HG02642 (cell line): ENCODE measurements at regions not wholly inside any gene's neighbourhood (a gene's known extent, or its start where the extent isn't known, plus 50 kb on each side); places are given as distances from the start of the nearest gene placed in this dataset.

ENCODE experiments used
- ATAC-seq: cut with Tn5 transposase; IDR thresholded peaks from one replicate; pipeline ENCODE4 v1.9.1; 2021; ENCODE audit warnings: mild to moderate bottlenecking; ENCODE audit not compliant: unreplicated experiment, poor library complexity

DNA sequence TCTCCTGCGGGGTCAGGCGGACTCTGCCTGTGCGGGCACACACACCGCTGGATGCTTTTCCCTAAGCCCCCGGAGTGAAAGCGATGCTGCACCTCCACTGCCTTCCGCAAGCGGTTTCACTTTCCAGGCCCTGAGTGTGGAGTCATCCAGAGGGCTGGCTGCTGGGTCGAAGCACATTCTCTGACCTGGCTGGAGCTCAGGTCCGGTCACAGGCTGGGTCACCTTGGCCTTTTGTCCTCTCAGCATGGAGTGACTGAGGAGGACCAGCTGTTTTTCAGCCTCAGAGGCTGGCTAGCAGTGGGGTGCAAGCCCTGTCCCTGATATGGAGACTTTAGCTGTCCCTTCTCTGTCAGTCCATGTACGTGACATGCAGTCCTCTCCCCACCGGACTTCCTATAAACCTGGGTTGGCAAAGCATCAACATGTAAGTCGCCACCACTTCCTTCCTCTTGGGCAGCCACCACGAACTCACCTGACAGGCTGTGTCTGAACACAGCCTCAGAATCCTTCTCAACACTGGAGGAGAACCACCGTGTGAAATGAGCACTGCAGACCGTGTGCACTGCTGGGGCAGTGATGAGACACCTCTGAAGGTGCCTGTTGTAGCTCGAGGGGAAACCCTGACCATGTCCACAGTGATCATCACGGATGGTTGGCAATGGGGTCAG lies 51.3 kb downstream of the GADD45G start:
- ATAC-seq: no peak

DNA sequence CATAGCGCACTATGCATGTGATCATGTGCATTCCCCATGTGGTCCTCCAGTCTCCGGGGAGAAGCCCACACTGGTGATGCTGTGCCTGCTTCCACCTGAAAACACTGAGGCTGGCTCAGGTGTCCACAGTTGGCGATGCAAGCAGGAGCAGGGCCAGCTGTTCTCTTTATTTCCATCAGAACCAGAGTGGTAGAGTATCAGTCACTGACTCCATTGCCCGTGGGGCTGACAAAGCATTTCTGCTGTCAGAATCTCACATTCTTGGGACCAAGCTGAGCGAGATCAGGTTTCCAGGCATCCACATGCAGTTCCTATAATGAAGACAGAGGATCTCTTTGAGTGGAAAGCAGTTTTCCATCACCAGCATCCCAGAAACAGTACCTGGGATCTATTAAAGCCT lies 52.5 kb downstream of the GADD45G start:
- no peak for ATAC-seq

DNA sequence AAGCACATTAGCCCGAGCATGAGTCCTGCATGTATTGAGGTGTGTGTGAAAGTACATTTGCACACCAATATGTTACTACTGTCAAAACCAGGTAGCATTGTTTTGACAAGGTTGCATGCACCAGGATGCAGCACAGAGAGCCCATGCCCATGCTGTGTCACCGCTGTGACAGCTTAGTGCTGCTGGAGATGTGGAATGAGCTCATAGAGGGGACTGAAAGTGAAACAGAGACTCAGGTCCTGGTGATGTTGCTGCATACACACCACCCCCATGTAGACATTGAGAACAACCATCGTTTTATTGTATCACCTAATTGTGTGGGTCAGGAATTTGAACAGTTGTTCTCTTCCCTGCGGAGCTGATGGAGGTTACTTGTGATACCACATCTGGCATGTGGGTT lies 53.0 kb downstream of the GADD45G start:
- no peak for ATAC-seq

DNA sequence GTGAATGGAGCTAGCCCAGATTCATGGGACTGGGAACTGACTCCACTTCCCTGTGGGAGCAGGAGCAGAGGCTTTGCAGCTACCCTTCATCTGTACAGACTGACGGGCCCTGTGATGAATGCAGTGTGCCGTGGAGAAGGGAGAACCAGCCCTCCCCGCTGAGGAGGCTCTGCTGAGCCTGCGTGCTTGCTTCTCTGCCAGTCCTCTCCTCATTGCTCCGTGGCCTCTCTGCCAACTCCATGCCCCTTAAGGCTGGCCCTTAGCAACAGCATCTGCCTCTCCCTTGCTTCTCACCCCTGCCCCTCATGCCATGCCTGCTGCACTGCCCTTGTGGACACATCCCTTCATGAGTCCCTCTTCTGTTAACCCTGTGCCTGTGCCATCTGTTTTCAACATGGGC lies 53.6 kb downstream of the GADD45G start:
- ATAC-seq: no peak

DNA sequence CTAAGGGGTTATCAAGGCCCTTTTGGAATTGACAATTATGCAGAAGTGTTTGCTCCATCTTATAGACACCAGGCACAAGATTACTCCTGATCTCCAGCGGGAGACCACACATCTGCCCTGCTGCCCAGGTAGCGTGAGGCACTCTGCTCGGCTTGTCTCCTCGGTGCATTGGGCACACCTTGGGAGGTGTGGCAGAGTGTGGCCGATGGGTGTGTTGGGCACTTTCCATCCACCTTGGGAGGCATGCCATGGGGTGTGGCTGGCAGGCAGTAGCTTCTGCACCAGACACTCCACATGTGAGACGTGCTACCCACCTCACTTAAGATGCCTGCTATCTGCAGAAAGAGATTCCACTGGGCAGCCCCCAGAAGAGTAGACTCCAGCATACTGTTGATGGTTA lies 54.1 kb downstream of the GADD45G start:
- ATAC-seq: no peak

DNA sequence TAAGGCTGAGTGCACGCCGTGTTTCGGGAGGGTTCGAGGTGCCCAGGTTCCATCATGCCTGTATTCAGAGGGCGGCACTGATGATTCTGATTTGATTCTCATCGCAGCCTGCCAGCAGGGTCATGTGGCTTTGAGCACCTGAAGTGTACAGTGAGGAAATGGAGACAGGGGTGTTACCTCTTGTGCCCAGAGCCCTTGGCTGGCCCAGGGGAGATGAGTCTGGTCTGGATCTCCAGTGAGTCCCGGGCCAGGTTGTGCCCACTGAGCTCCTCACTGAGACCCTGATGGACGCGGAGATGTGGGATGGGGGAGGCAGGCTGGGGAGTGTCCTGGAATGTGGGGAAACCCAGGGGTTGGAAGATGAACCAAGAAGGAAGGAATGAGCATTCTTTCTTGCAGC lies 54.7 kb downstream of the GADD45G start:
- no peak for ATAC-seq

DNA sequence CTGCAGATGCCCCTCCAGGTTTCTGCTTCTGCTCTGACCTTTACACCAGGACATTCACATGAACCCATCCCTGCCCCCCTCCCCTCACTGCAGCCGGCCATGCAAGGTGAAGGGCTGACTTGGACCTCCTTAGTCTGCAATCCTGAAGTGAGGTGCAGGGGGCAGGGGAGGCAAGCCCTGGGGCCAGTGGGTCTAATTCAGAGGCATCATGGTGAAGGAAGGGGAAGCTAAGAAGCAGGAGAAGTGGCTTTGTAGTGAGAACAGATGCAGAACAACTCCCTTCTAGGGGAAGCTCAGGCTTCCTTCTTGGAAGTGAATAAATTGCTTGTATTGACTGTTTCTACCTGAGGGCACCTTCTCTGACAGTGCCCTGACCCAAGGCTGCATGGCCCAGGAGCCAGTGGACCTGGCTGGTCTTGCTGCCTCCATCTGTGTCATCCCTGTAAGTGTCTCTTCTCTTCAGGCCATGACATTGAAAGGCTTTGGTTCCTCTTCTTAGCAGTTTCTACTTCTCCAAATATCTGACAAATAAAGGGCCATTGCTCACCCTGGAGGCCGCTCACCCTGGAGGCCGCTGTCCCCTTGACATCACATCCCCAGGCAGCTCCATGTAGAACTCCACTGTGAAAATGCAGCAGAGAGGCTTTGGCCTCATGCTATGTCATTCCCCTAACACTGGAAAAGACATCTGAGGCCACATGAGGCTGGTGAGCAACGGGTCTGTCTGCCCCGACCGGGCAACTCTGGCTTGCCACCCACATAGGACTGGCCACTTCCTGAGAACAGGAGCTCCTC lies 55.3 kb downstream of the GADD45G start:
- ATAC-seq: no peak

DNA sequence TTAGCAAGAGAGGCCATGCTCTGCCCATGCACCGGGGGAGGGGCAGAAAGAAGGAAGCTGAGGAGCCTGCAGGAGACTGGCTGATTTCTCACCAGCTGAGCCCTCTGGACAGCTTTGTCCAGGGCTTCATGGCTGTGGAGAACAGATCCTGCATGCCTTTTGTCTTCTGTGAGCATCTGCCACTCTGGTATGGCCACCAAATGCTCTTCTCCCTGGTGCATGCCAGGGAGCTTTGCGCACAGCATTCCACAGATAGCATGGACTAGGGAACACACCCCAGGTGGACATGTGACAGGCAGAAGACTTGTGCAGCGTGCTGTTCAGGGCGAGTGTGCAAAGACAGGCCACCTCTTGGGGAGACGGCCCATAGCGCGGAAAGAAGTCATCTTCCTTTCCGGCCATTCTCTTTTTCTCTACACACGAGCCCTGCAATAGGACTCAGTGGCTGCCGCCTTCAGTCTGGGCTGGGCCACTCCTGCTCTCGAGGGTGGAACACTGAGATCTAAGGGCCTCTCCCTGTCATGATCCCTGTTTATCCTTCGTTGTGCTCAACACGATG lies 56.7 kb downstream of the GADD45G start:
- no peak for ATAC-seq

DNA sequence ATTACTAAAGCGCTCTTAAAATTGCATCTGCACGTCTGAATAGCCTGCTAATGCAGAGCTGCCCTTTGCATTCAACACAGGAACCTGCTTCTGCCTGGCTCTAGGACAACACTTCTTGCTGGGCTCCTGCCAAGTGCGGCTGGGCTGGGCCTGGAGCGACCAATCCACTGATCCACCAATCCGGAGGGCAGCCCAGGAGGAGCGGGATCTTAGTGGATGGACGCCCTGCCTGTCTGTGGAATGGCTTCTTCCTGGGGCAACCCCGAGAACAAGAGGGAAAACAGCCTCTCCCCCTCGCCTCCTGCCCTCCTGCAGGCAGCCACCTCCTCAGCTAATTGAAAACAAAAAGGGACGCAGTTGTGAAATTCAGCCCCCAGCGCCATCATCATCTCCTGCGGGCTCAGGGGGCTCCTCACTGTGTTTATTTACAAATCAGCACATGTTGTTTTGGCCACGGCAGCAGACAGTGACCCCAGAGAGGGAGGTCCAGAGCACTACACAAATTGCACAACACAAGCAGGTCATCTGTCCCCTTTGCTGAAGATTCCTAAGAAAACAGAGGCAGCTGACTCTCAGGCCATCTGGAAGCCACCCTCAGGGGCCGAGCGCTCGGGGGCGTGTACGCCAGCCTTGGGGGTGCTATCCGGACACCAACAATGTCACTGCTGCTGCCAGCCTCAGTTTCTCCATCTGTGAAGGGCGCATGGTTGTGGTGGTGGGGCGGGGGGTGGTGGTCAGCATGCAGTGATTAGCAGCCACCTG lies 57.3 kb downstream of the GADD45G start:
- ATAC-seq: no peak

DNA sequence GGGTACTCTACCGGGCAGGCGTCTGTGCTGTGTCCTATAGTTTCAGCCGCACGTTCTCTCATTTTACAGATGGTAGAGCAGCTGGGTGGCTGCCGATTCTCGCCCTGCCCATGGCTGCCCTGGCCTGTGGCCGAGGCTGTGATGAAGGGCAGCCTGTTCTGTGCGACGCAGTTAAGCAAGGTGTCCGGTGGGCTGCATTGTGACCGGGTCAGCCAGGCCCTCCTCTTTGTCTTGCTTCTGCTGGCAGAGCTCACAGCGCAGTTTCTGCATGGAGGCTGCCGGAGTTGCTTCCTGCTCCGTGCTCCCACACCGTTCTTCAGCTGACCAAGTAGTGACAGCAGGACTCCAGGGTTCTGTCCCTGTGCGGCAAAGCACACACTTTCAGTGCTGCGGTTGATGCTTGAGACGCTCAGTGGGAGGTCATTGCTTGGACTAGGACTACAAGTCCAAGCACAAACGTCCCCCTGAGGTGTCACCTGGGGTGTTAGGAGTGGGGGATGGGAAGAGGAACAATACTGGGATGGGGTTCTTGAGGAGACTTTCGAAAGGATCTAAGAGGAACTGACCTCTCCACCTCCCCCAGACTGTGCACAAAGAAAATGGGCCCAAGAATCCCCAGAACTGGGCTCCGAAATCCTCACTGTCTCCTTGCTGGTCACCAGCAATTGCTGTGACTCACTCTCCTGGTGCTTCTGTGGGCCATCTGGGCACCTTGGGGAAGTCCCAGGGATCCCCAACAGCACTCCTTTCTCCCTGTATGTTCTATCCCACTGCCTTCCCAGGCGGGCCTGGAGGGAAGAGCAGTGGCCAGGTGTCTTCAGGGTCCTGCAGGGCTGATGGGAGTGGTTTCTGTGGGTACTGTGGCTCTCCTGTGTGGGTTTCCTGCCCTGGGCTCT lies 58.2 kb downstream of the GADD45G start:
- ATAC-seq: no peak

DNA sequence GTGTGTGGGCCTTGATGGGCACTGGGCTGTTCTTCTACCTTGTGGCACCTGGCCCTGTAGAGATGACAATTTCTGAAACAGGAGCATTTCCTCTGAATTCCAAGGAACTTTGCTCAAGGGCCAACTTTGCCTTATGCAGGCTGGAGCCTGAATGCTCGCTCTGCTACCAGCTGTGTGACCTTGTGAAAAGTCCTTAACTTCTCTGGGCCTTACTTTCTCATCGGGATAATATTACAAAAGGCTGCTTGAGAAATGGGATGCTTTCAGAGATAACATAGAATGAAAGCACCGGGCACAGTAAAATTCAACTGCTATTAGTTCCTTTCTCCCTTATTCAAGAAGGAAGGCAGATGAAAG lies 58.8 kb downstream of the GADD45G start:
- ATAC-seq: no peak

DNA sequence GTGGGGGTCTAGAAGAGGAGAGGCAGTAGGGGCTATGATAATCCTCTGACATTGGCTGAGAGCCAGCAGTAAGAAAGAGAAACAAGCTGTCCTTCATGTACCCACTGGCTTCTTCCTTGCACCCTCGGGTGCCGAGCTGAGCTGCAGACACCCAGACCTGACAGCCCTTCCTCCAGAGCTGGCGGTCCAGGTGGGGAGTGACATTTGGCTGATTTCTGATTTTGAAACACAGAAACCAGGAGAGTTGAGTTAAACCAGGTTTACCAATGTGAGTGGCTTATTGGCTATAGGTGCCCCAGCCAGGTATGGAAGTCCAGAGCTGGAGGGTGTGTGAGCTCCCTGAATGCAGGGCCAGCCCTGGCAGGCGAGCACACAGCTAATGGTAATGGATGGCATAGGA lies 59.2 kb downstream of the GADD45G start:
- no peak for ATAC-seq

DNA sequence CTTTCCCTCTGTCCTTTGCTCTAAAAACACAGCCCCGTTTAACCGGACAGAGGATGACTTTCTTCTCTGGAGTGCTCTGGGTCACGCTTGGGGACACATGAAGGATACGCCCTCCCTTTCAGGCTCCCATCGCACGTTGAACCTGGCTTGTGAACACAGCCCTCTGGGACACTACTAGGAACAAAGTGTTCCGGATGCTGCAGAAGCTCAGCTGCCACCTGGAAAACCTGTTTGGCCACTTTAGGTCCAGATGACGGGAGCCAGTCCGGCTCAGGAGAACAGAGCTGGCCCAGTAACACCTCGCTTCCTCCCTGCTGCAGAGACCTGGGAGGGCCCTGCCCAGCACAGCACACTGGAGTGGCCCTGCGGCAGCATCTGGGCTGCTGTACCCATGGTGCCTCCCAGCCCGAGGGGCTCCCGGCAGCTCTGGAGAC lies 60.1 kb downstream of the GADD45G start:
- no peak for ATAC-seq

DNA sequence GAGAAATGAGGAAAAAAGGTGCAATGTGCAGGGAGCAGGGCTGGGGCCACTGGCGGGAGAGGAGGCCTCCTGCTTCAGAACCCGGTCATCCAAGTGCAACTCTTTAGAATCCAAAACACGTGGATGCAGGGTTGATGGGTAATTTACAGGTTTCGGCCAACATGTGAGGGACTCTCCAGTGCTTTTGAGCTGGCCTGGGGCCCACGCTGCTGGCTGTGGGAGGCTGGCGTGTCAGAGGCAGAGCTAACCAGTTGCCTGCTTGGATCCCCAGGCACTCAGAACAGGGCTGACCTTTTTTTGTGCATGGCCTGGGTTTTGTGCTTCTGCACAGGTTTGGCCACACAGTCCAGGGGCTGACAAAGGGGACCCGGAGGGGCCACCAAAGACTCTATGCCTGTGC lies 61.6 kb downstream of the GADD45G start:
- no peak for ATAC-seq

DNA sequence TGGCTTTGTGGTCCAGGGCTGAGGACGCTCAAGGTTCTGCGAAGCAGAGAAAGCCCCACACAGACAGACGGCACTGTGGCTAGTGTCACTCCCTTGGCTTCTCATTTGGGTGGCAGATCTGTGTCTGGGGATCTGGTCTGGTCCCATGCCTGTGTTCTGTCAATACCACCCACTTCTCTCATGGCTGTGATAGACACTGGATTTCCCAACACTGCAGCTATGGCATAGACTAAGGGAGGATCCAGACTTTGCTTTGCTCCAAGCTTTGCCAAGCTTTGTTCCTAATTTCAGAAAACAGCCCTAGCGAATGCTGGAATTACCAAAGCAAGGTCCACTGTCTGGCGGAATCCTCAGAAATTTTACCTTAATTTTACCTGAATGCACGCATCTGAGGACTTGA lies 62.1 kb downstream of the GADD45G start:
- ATAC-seq: no peak

DNA sequence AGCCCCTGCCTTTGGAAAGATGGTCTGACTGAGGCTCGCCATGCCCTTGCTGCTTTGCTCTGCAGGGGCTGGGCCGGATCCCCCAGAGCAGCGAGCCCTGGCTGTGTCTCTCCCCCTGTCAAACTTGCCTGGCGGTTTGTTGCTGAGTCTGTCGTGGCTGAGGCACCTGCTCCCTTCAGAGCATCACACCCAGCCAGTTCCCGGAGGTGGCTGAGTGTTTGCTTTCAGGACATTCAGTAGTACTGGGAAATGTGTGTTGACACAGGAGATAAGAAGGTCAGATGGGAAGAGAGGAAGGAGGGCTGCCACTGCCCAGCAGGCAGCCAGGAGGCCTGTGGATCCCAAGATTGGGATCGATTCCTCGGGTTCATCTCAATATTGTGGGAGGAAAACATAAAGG lies 62.9 kb downstream of the GADD45G start:
- ATAC-seq: no peak

DNA sequence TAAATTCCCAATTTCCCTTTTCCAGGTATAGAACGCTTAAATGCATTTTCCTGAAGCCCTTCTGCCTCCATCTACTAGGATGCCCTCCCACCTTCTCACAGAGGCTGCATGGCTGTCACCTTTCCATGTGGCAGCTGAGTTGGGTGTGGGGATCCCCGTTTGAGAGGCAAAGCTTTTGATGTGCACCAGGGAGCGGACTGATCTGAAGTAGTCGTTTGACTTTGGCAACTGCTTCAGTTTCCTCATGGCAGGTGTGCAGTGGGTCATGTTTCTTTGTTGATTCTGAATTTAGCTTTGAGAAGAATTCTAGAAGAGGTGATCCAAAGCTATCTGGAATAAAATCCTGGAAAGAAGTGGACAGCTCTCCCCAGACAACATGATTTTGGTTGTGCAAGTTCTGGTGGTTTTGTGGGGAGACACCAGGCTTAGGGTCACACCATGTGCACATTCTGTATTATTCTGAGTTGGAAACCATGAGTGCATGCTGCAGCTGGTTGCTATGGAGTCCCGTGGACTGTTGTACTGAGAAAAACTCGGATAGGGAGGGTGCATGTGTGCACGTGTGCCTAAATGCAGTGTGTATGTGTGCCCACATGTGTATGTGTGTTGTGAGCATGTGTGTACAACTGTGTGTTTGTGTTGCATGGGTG lies 63.5 kb downstream of the GADD45G start:
- ATAC-seq: no peak

DNA sequence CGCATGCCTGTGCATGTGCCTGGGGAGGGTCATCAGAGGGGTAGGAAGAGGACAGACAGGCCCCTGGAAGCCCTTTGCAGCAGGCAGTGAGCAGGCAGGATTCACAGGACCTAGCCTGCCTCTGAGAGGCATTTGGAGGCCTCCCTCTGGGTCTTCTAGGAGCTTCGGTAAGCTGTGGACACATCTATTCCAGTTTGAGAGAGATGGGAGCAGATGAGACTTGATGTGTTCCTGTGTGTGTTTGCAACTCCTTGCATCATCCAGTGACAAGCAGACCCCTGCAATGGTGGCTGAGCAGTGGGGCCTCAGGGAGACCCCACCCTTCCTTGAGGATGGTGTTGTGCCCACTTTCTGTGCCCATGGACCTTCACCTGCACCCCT lies 64.0 kb downstream of the GADD45G start:
- ATAC-seq: no peak

DNA sequence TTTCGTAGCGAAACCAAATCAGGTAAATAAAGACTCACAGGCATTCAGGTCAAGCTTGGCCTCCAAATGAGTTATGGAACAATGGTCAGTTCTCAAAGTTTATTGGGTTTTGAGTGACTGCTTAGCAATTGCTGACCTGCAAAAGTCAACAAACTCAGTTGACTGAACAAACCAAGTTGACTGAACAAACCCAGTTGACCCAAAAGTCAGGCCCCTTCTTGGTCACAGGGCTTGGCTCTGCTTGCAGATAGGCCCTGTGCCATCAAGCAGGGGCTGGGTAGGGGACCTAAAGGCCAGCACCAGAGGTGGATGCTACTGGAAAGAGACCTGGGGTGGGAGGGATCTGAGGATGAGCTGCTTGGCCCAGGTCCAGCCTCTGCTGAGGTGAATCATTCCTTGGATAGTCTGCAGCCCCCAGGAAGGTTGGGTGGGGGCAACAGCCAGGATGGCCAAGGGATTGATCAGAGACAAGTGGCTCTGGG lies 64.6 kb downstream of the GADD45G start:
- ATAC-seq: no peak

DNA sequence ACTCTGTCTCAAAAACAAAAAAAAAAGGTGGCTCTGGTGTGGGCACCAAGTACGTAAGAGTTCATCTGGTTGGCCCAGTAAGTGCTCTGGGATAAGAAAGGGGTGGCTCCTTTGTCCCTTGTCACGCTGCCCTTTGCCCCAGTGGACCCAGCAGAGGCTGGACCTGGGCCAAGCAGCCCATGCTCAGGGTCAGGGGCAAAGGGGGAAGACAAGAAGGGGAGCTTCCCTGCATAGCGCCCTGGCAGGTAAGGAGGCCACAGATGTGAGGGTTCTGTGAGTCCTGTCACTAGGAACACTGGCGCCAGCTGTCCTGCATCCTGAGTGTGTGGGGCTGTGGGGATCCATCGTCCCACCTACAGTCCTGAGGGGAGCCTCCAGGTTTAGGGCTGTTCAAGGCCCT lies 65.3 kb downstream of the GADD45G start:
- ATAC-seq: no peak
